ENCODE measurements at regions not wholly inside any gene's neighbourhood (a gene's known extent, or its start where the extent isn't known, plus 50 kb on each side); places are given as distances from the start of the nearest gene placed in this dataset.

- Mint-ChIP-seq H3K27me3 (ENCODE audit: low read depth) (no peaks in the 10 kb centered on the region), H3K36me3 (ENCODE audit: low read depth) (no peaks in the 10 kb centered on the region), H3K27ac (no peak overlapping the region), H3K4me1 (ENCODE audit: low read depth) (no peaks in the 10 kb centered on the region), H3K9me3 (ENCODE audit: insufficient read depth) (no peaks in the 10 kb centered on the region), H3K4me3 (no peak overlapping the region)
- ChIA-PET CTCF (no interaction called here), POLR2A (no interaction called here)
- no peak for ATAC-seq
- no peak for DNase-seq
These were observed 338.0 kb downstream of the EFNB2 start for GRCh38 chr13:106197496-106197895.

- POLR2A ChIA-PET: no interaction called here
- Mint-ChIP-seq H3K27me3 (ENCODE audit: low read depth) (no peaks in the 10 kb centered on the region), H3K9me3 (ENCODE audit: insufficient read depth) (no peaks in the 10 kb centered on the region), H3K4me3 (no peak overlapping the region), H3K4me1 (ENCODE audit: low read depth) (no peaks in the 10 kb centered on the region), H3K36me3 (ENCODE audit: low read depth) (no peaks in the 10 kb centered on the region), H3K27ac (no peak overlapping the region)
- DNase-seq (no peak), ATAC-seq (no peak)
- CTCF ChIA-PET: no interaction called here
These were observed 347.9 kb downstream of the EFNB2 start for GRCh38 chr13:106187501-106188095.

- no peaks in the 10 kb centered on the region for H3K9me3 Mint-ChIP-seq (ENCODE audit: insufficient read depth)
- no peaks in the 10 kb centered on the region for H3K4me1 Mint-ChIP-seq (ENCODE audit: low read depth)
- DNase-seq (no peak), ATAC-seq (no peak)
- CTCF ChIA-PET: no interaction called here
- no peaks in the 10 kb centered on the region for H3K36me3 Mint-ChIP-seq (ENCODE audit: low read depth)
- H3K4me3 Mint-ChIP-seq: no peak overlapping the region
- no peak overlapping the region for H3K27ac Mint-ChIP-seq
- no peaks in the 10 kb centered on the region for H3K27me3 Mint-ChIP-seq (ENCODE audit: low read depth)
- POLR2A ChIA-PET: no interaction called here
These were observed 348.4 kb downstream of the EFNB2 start for GRCh38 chr13:106187101-106187500.

GRCh38 chr13:106186366-106187030 lies 349.0 kb downstream of the EFNB2 start:
- H3K27ac Mint-ChIP-seq: no peak overlapping the region
- H3K4me3 Mint-ChIP-seq: no peak overlapping the region
- H3K9me3 Mint-ChIP-seq (ENCODE audit: insufficient read depth): no peaks in the 10 kb centered on the region
- CTCF ChIA-PET: no interaction called here
- ATAC-seq: no peak
- no peak for DNase-seq
- H3K36me3 Mint-ChIP-seq (ENCODE audit: low read depth): no peaks in the 10 kb centered on the region
- POLR2A ChIA-PET: no interaction called here
- no peaks in the 10 kb centered on the region for H3K4me1 Mint-ChIP-seq (ENCODE audit: low read depth)
- no peaks in the 10 kb centered on the region for H3K27me3 Mint-ChIP-seq (ENCODE audit: low read depth)

GRCh38 chr13:106184790-106185189 lies 350.7 kb downstream of the EFNB2 start:
- Mint-ChIP-seq H3K9me3 (ENCODE audit: insufficient read depth) (no peaks in the 10 kb centered on the region), H3K4me3 (no peak overlapping the region), H3K4me1 (ENCODE audit: low read depth) (no peaks in the 10 kb centered on the region), H3K27ac (no peak overlapping the region), H3K36me3 (ENCODE audit: low read depth) (no peaks in the 10 kb centered on the region), H3K27me3 (ENCODE audit: low read depth) (no peaks in the 10 kb centered on the region)
- ChIA-PET POLR2A (no interaction called here), CTCF (no interaction called here)
- DNase-seq: no peak
- ATAC-seq: no peak

GRCh38 chr13:106183410-106184065 lies 351.9 kb downstream of the EFNB2 start:
- ATAC-seq: no peak
- H3K36me3 Mint-ChIP-seq (ENCODE audit: low read depth): no peaks in the 10 kb centered on the region
- H3K27me3 Mint-ChIP-seq (ENCODE audit: low read depth): no peaks in the 10 kb centered on the region
- ChIA-PET POLR2A (no interaction called here), CTCF (no interaction called here)
- no peak for DNase-seq
- H3K27ac Mint-ChIP-seq: no peak overlapping the region
- H3K9me3 Mint-ChIP-seq (ENCODE audit: insufficient read depth): no peaks in the 10 kb centered on the region
- no peak overlapping the region for H3K4me3 Mint-ChIP-seq
- H3K4me1 Mint-ChIP-seq (ENCODE audit: low read depth): no peaks in the 10 kb centered on the region

- ChIA-PET CTCF (no interaction called here), POLR2A (no interaction called here)
- no peak overlapping the region for H3K27ac Mint-ChIP-seq
- H3K4me1 Mint-ChIP-seq (ENCODE audit: low read depth): no peaks in the 10 kb centered on the region
- no peaks in the 10 kb centered on the region for H3K27me3 Mint-ChIP-seq (ENCODE audit: low read depth)
- no peak for DNase-seq
- no peaks in the 10 kb centered on the region for H3K9me3 Mint-ChIP-seq (ENCODE audit: insufficient read depth)
- H3K36me3 Mint-ChIP-seq (ENCODE audit: low read depth): no peaks in the 10 kb centered on the region
- H3K4me3 Mint-ChIP-seq: no peak overlapping the region
- no peak for ATAC-seq
These were observed 353.1 kb downstream of the EFNB2 start for GRCh38 chr13:106182404-106182803.

GRCh38 chr13:106178816-106179215 lies 356.6 kb downstream of the EFNB2 start:
- CTCF ChIA-PET: no interaction called here

GRCh38 chr13:106177146-106177545 lies 358.3 kb downstream of the EFNB2 start:
- POLR2A ChIA-PET: no interaction called here
- H3K4me3 Mint-ChIP-seq: no peak overlapping the region
- no peak for ATAC-seq

More at GRCh38 chr13:106178816-106179215, 356.6 kb downstream of the EFNB2 start:
- POLR2A ChIA-PET: no interaction called here
- Mint-ChIP-seq H3K36me3 (ENCODE audit: low read depth) (no peaks in the 10 kb centered on the region), H3K27me3 (ENCODE audit: low read depth) (no peaks in the 10 kb centered on the region), H3K4me3 (no peak overlapping the region), H3K9me3 (ENCODE audit: insufficient read depth) (no peaks in the 10 kb centered on the region), H3K4me1 (ENCODE audit: low read depth) (no peaks in the 10 kb centered on the region), H3K27ac (no peak overlapping the region)
- no peak for ATAC-seq
- DNase-seq: no peak

GRCh38 chr13:106176117-106176516 lies 359.3 kb downstream of the EFNB2 start:
- Mint-ChIP-seq H3K4me3 (no peak overlapping the region), H3K4me1 (ENCODE audit: low read depth) (no peaks in the 10 kb centered on the region), H3K36me3 (ENCODE audit: low read depth) (no peaks in the 10 kb centered on the region), H3K9me3 (ENCODE audit: insufficient read depth) (no peaks in the 10 kb centered on the region), H3K27me3 (ENCODE audit: low read depth) (no peaks in the 10 kb centered on the region), H3K27ac (no peak overlapping the region)
- DNase-seq: no peak
- ChIA-PET CTCF (no interaction called here), POLR2A (no interaction called here)
- no peak for ATAC-seq

More at GRCh38 chr13:106177146-106177545, 358.3 kb downstream of the EFNB2 start:
- H3K36me3 Mint-ChIP-seq (ENCODE audit: low read depth): no peaks in the 10 kb centered on the region
- H3K27me3 Mint-ChIP-seq (ENCODE audit: low read depth): no peaks in the 10 kb centered on the region
- H3K27ac Mint-ChIP-seq: no peak overlapping the region
- DNase-seq: no peak
- H3K4me1 Mint-ChIP-seq (ENCODE audit: low read depth): no peaks in the 10 kb centered on the region
- H3K9me3 Mint-ChIP-seq (ENCODE audit: insufficient read depth): no peaks in the 10 kb centered on the region
- CTCF ChIA-PET: no interaction called here

- Mint-ChIP-seq H3K9me3 (ENCODE audit: insufficient read depth) (no peaks in the 10 kb centered on the region), H3K27ac (no peak overlapping the region), H3K27me3 (ENCODE audit: low read depth) (no peaks in the 10 kb centered on the region), H3K4me1 (ENCODE audit: low read depth) (no peaks in the 10 kb centered on the region), H3K36me3 (ENCODE audit: low read depth) (no peaks in the 10 kb centered on the region), H3K4me3 (no peak overlapping the region)
- DNase-seq (no peak), ATAC-seq (no peak)
- ChIA-PET CTCF (no interaction called here), POLR2A (no interaction called here)
These were observed 361.4 kb downstream of the EFNB2 start for GRCh38 chr13:106173891-106174610.

GRCh38 chr13:106173346-106173745 lies 362.1 kb downstream of the EFNB2 start:
- no peaks in the 10 kb centered on the region for H3K9me3 Mint-ChIP-seq (ENCODE audit: insufficient read depth)
- H3K27ac Mint-ChIP-seq: no peak overlapping the region
- no peaks in the 10 kb centered on the region for H3K36me3 Mint-ChIP-seq (ENCODE audit: low read depth)
- H3K27me3 Mint-ChIP-seq (ENCODE audit: low read depth): no peaks in the 10 kb centered on the region
- no peak overlapping the region for H3K4me3 Mint-ChIP-seq
- ATAC-seq (no peak), DNase-seq (no peak)
- no peaks in the 10 kb centered on the region for H3K4me1 Mint-ChIP-seq (ENCODE audit: low read depth)
- CTCF ChIA-PET: no interaction called here
- POLR2A ChIA-PET: no interaction called here
